Body of pancreas (tissue), 4 donors: ENCODE measurements at regions not wholly inside any gene's neighbourhood (a gene's known extent, or its start where the extent isn't known, plus 50 kb on each side); places are given as distances from the start of the nearest gene placed in this dataset.

Experiments used
- POLR2A ChIP-seq, 3 donors: fragments of 450-650 bp; IDR thresholded peaks; one replicate each; pipeline ENCODE4 v1.6.1; 2016; ENCODE audit warnings: antibody characterized with exemption in 3 of 3, mild to moderate bottlenecking in 2 of 3
- TF ChIP-seq, protein P1 (sequence below), 7 experiments: fragments of 450-650 bp in 4 of 7; fragments of 200-600 bp in 3 of 7; sonication (generic) in 3 of 7; IDR thresholded peaks; one replicate each; pipeline ENCODE4 v1.5.1; 2016 to 2019; ENCODE audit warnings: antibody characterized with exemption in 7 of 7

DNA sequence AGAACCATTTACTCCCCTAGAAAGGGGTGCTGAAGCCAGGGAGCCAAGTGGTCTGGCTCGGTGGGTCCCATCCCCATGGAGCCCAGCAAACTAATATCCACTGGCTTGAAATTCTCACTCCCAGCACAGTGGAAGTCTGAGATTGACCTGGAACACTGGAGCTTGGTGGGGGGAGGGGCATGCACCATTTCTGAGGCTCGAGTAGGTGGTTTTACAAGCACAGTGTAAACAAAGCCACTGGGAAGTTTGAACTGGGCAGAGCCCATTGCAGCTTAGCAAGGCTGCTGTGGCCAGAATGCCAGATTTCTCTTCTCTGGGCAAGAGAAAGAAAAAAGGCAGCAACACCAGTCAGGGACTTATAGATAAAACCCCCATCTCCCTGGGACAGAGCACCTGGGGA is 855.8 kb upstream of the CITED2 start:
- TF ChIP-seq, protein P1, sequence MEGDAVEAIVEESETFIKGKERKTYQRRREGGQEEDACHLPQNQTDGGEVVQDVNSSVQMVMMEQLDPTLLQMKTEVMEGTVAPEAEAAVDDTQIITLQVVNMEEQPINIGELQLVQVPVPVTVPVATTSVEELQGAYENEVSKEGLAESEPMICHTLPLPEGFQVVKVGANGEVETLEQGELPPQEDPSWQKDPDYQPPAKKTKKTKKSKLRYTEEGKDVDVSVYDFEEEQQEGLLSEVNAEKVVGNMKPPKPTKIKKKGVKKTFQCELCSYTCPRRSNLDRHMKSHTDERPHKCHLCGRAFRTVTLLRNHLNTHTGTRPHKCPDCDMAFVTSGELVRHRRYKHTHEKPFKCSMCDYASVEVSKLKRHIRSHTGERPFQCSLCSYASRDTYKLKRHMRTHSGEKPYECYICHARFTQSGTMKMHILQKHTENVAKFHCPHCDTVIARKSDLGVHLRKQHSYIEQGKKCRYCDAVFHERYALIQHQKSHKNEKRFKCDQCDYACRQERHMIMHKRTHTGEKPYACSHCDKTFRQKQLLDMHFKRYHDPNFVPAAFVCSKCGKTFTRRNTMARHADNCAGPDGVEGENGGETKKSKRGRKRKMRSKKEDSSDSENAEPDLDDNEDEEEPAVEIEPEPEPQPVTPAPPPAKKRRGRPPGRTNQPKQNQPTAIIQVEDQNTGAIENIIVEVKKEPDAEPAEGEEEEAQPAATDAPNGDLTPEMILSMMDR (IDR thresholded peaks at IDR 0.05) = no peak
- no peak for TF ChIP-seq POLR2A (IDR thresholded peaks at IDR 0.05)
